H9 (cell line): ENCODE measurements at regions not wholly inside any gene's neighbourhood (a gene's known extent, or its start where the extent isn't known, plus 50 kb on each side); places are given as distances from the start of the nearest gene placed in this dataset.

Experiments
- DNase-seq: peaks from one replicate; pipeline ENCODE4 v3.0.0-alpha.2; 2017
- H2AFZ ChIP-seq: one replicate; pipeline ENCODE4 v1.6.1; 2013; ENCODE audit warnings: mild to moderate bottlenecking, low read length, control low read depth, moderate library complexity
- H2AK5ac ChIP-seq: 2 replicates; pipeline ENCODE4 v1.6.1; 2013; ENCODE audit warnings: low read length, control low read depth, mixed read lengths; ENCODE audit not compliant: insufficient read length
- H2BK120ac ChIP-seq: one replicate; pipeline ENCODE4 v1.6.1; 2013; ENCODE audit warnings: low read depth, mild to moderate bottlenecking, low read length, control low read depth, inconsistent platforms; ENCODE audit not compliant: poor library complexity, severe bottlenecking
- H2BK12ac ChIP-seq: 2 replicates; pipeline ENCODE4 v1.6.1; 2013; ENCODE audit warnings: low read length, control low read depth, mixed read lengths, low read depth; ENCODE audit not compliant: insufficient read length
- H2BK15ac ChIP-seq: 2 replicates; pipeline ENCODE4 v1.6.1; 2013; ENCODE audit warnings: low read depth, low read length, control low read depth
- H2BK20ac ChIP-seq: one replicate; pipeline ENCODE4 v1.6.1; 2013; ENCODE audit warnings: low read depth, mild to moderate bottlenecking, low read length, control low read depth, inconsistent platforms; ENCODE audit not compliant: poor library complexity, severe bottlenecking
- H2BK5ac ChIP-seq: 2 replicates; pipeline ENCODE4 v1.6.1; 2013; ENCODE audit warnings: low read length, control low read depth, mixed read lengths; ENCODE audit not compliant: insufficient read length
- H3K14ac ChIP-seq: 2 replicates; pipeline ENCODE4 v1.6.1; 2013; ENCODE audit warnings: low read length, control low read depth; ENCODE audit not compliant: insufficient read depth
- H3K18ac ChIP-seq: 2 replicates; pipeline ENCODE4 v1.6.1; 2013; ENCODE audit warnings: low read depth, mild to moderate bottlenecking, mixed read lengths, low read length, control low read depth; ENCODE audit not compliant: insufficient read length
- H3K23ac ChIP-seq: 2 replicates; pipeline ENCODE4 v1.6.1; 2013; ENCODE audit warnings: low read length, control low read depth, mixed read lengths, low read depth; ENCODE audit not compliant: insufficient read length
- H3K23me2 ChIP-seq: 2 replicates; pipeline ENCODE4 v1.6.1; 2013; ENCODE audit warnings: low read depth, mild to moderate bottlenecking, mixed read lengths, low read length, control low read depth; ENCODE audit not compliant: insufficient read length, poor library complexity, severe bottlenecking
- H3K27ac ChIP-seq: 2 replicates; pipeline ENCODE4 v1.5.1; 2013; ENCODE audit warnings: low read length, control low read depth, mixed read lengths, low read depth; ENCODE audit not compliant: insufficient read length
- H3K27me3 ChIP-seq: 2 replicates; pipeline ENCODE4 v1.6.1; 2013; ENCODE audit warnings: low read length, control low read depth, inconsistent platforms; ENCODE audit not compliant: insufficient read depth
- H3K4ac ChIP-seq: 2 replicates; pipeline ENCODE4 v1.6.1; 2013; ENCODE audit warnings: low read depth, mild to moderate bottlenecking, control low read depth, inconsistent platforms, low read length, moderate library complexity
- H3K4me1 ChIP-seq: 2 replicates; pipeline ENCODE4 v1.6.1; 2013; ENCODE audit warnings: low read length, control low read depth, inconsistent platforms; ENCODE audit not compliant: insufficient read depth
- H3K4me2 ChIP-seq: 2 replicates; pipeline ENCODE4 v1.6.1; 2013; ENCODE audit warnings: low read length, control low read depth, mixed read lengths; ENCODE audit not compliant: insufficient read length, insufficient read depth
- H3K56ac ChIP-seq: 2 replicates; pipeline ENCODE4 v1.6.1; 2013; ENCODE audit warnings: low read depth, mild to moderate bottlenecking, mixed read lengths, low read length, control low read depth; ENCODE audit not compliant: insufficient read length
- H3K79me1 ChIP-seq: 2 replicates; pipeline ENCODE4 v1.6.1; 2013; ENCODE audit warnings: low read depth, mild to moderate bottlenecking, moderate library complexity, low read length, control low read depth, inconsistent platforms; ENCODE audit not compliant: insufficient read depth, poor library complexity, severe bottlenecking
- H3K79me2 ChIP-seq: 2 replicates; pipeline ENCODE4 v1.6.1; 2013; ENCODE audit warnings: low read length, control low read depth, inconsistent platforms; ENCODE audit not compliant: insufficient read depth
- H3K9ac ChIP-seq: 2 replicates; pipeline ENCODE4 v1.6.1; 2013; ENCODE audit warnings: low read length, control low read depth, mixed read lengths; ENCODE audit not compliant: insufficient read length; ENCODE audit errors: extremely low read depth
- H3K9me3 ChIP-seq: one replicate; pipeline ENCODE4 v1.6.1; 2013; ENCODE audit warnings: low read depth, low read length, inconsistent platforms; ENCODE audit not compliant: control insufficient read depth
- H3T11ph ChIP-seq: one replicate; pipeline ENCODE4 v1.6.1; 2013; ENCODE audit warnings: mild to moderate bottlenecking, low read length, control low read depth, inconsistent platforms
- H4K20me1 ChIP-seq: one replicate; pipeline ENCODE4 v1.6.1; 2013; ENCODE audit not compliant: control insufficient read depth, insufficient read length, insufficient read depth
- H4K5ac ChIP-seq: 2 replicates; pipeline ENCODE4 v1.6.1; 2013; ENCODE audit warnings: low read depth, mild to moderate bottlenecking, mixed read lengths, low read length, control low read depth; ENCODE audit not compliant: insufficient read length
- H4K8ac ChIP-seq: replicated peaks from 2 replicates; pipeline ENCODE4 v1.6.1; 2013; ENCODE audit warnings: low read length, control low read depth, mixed read lengths, low read depth; ENCODE audit not compliant: insufficient read length
- H4K91ac ChIP-seq: 2 replicates; pipeline ENCODE4 v1.6.1; 2013; ENCODE audit warnings: low read depth, mild to moderate bottlenecking, moderate library complexity, mixed read lengths, low read length, control low read depth; ENCODE audit not compliant: insufficient read length
- H3K27ac Mint-ChIP-seq, 3 experiments: 2 replicates in 2 of 3; 3 replicates in 1 of 3; pipeline ENCODE4 v1.8.0; 2020 to 2021; ENCODE audit warnings: mixed read lengths in 3 of 3, mild to moderate bottlenecking in 1 of 3, moderate library complexity in 1 of 3
- H3K27me3 Mint-ChIP-seq: 2 replicates; pipeline ENCODE4 v1.8.0; 2021; ENCODE audit warnings: low read depth, mild to moderate bottlenecking, moderate library complexity, mixed read lengths
- H3K36me3 Mint-ChIP-seq, 3 experiments: 2 replicates in 2 of 3; 3 replicates in 1 of 3; pipeline ENCODE4 v1.8.0; 2020 to 2021; ENCODE audit warnings: low read depth in 3 of 3, mixed read lengths in 3 of 3; ENCODE audit not compliant: insufficient read depth in 1 of 3
- H3K4me1 Mint-ChIP-seq, 2 experiments: 2 replicates each; pipeline ENCODE4 v1.8.0; 2020; ENCODE audit warnings: mixed read lengths in 2 of 2
- H3K4me3 Mint-ChIP-seq, 2 experiments: 2 replicates in 1 of 2; 3 replicates in 1 of 2; pipeline ENCODE4 v1.8.0; 2020 to 2021; ENCODE audit warnings: mild to moderate bottlenecking in 2 of 2, mixed read lengths in 2 of 2, moderate library complexity in 1 of 2
- H3K9me3 Mint-ChIP-seq, 2 experiments: 2 replicates in 1 of 2; 3 replicates in 1 of 2; pipeline ENCODE4 v1.8.0; 2020; ENCODE audit warnings: mild to moderate bottlenecking in 2 of 2, mixed read lengths in 2 of 2, moderate library complexity in 1 of 2
- WGBS: extraction: QIAGEN DNeasy Blood & Tissue Kit; methylation state at CpG from one replicate; pipeline ENCODE4 v1.1.7; 2013; ENCODE audit warnings: missing lambda C conversion rate, low lambda C conversion rate, mixed read lengths; ENCODE audit not compliant: insufficient read length; ENCODE audit errors: extremely low coverage; 5-methylcytosine and 5-hydroxymethylcytosine counted together
- TF ChIP-seq, protein P1 (sequence below): fragments of 200-600 bp; sonication (generic); conservative IDR thresholded peaks from 3 replicates; pipeline ENCODE4 v1.8.0; 2021; ENCODE audit warnings: antibody characterized with exemption, mild to moderate bottlenecking

DNA sequence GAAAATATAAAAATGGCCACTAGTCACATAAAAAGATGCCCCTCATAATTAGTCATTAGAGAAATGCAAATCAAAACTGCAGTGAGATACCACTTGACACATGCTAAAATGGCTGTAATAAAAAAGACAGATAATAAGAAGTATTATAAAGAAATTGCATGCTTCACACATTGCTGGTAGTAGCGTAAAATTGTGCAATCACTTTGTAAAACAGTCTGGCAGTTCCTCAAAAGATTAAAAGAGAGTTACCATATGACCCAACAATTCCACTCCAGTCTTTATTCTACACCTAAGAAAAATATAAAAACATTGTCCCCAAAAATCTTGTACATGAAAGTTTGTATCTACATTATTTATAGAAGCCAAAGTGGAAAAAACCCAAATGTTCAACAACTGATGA lies 170.6 kb upstream of the FIGN start:
- Histone ChIP-seq H2BK20ac (no peak overlapping the region), H3K4me1 (no peaks in the 10 kb centered on the region), H3K9me3 (no peaks in the 10 kb centered on the region), H4K8ac (no peak overlapping the region), H4K5ac (no peak overlapping the region), H4K91ac (no peak overlapping the region), H3K4ac (no peak overlapping the region), H4K20me1 (no peaks in the 10 kb centered on the region), H2AFZ (no peak overlapping the region), H3K14ac (no peak overlapping the region), H3K23me2 (no peaks in the 10 kb centered on the region), H2BK15ac (no peak overlapping the region), H3K79me1 (no peaks in the 10 kb centered on the region), H3K27me3 (no peaks in the 10 kb centered on the region), H2BK12ac (no peak overlapping the region), H2BK5ac (no peak overlapping the region), H3K23ac (no peak overlapping the region), H2AK5ac (no peak overlapping the region), H3K56ac (no peak overlapping the region), H3K4me2 (no peak overlapping the region), H3K9ac (no peak overlapping the region), H3K18ac (no peak overlapping the region), H3K27ac (no peak overlapping the region), H3K79me2 (no peaks in the 10 kb centered on the region), H2BK120ac (no peak overlapping the region), H3T11ph (no peak overlapping the region)
- Mint-ChIP-seq H3K27ac (no peak overlapping the region), H3K27me3 (no peaks in the 10 kb centered on the region), H3K4me3 (no peak overlapping the region), H3K9me3 (peaks cover 3 to 5% of the 10 kb centered on the region in 2 experiments; a peak in 4 of 5 replicates), H3K36me3 (no peaks in the 10 kb centered on the region), H3K4me1 (no peaks in the 10 kb centered on the region)
- TF ChIP-seq, protein P1, sequence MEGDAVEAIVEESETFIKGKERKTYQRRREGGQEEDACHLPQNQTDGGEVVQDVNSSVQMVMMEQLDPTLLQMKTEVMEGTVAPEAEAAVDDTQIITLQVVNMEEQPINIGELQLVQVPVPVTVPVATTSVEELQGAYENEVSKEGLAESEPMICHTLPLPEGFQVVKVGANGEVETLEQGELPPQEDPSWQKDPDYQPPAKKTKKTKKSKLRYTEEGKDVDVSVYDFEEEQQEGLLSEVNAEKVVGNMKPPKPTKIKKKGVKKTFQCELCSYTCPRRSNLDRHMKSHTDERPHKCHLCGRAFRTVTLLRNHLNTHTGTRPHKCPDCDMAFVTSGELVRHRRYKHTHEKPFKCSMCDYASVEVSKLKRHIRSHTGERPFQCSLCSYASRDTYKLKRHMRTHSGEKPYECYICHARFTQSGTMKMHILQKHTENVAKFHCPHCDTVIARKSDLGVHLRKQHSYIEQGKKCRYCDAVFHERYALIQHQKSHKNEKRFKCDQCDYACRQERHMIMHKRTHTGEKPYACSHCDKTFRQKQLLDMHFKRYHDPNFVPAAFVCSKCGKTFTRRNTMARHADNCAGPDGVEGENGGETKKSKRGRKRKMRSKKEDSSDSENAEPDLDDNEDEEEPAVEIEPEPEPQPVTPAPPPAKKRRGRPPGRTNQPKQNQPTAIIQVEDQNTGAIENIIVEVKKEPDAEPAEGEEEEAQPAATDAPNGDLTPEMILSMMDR = no peak
- no CpG with 5 or more reads among the region's 1 CpG for WGBS
- DNase-seq = no peak
